ENCODE measurements at regions not wholly inside any gene's neighbourhood (a gene's known extent, or its start where the extent isn't known, plus 50 kb on each side); places are given as distances from the start of the nearest gene placed in this dataset.

DNA sequence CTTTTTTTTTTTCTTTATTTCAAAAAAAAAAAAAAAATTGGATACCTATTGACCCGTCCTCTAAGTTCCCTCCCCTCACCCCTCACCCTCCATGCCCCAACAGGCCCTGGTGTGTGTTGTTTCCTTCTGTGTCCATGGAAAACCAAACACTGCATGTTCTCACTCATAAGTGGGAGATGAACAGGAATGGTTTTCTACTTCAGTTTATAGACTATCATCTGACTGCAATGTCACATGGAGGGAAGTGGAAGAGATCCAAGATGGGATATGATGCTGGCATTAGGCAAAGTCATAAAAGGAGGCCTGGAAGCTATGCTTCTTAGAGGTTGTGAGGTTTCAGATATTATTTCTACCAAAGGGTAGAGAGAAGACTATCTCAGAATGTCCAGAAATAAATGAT, 237.5 kb downstream of the MAFB start:
- DNase-seq (ENCODE audit: low spot score): no peak
- TF ChIP-seq, protein P1, sequence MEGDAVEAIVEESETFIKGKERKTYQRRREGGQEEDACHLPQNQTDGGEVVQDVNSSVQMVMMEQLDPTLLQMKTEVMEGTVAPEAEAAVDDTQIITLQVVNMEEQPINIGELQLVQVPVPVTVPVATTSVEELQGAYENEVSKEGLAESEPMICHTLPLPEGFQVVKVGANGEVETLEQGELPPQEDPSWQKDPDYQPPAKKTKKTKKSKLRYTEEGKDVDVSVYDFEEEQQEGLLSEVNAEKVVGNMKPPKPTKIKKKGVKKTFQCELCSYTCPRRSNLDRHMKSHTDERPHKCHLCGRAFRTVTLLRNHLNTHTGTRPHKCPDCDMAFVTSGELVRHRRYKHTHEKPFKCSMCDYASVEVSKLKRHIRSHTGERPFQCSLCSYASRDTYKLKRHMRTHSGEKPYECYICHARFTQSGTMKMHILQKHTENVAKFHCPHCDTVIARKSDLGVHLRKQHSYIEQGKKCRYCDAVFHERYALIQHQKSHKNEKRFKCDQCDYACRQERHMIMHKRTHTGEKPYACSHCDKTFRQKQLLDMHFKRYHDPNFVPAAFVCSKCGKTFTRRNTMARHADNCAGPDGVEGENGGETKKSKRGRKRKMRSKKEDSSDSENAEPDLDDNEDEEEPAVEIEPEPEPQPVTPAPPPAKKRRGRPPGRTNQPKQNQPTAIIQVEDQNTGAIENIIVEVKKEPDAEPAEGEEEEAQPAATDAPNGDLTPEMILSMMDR (IDR thresholded peaks at IDR 0.05; ENCODE audit: borderline replicate concordance, control extremely low read depth, extremely low read depth, insufficient read depth, missing control alignments): no peak
- in situ Hi-C loops (cut with MboI; ENCODE audit: low sequenced_read_pairs, unreplicated experiment): no loop called here

DNA sequence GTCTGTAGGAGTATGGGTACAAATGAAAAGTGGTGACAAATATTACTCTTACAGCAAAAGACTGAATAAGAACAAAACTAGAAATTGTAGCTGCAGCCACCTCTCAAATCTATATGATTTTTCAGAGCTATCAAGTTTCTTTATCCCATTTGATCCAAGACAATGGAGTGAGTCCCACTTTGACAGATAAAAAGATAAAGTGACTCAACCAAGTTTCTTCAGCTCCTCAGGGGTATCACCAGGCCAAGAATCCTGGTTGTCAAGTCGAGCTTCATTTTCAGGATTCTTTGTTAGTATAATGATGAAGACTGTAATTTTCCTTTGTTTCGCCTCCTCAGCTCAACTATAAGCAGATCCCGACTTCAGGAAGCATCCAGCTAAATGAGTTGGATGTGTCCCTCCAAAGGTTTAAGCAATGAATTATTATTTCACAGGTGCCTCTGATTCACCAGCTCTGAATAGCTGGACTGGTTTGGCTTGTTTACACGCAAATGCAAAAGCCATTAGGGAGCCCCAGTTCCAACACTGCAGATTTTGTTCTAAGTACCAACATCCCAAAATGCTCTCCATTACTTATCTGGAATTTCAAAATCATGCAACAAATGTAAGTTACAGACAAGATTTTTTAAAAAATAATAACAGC, 238.9 kb downstream of the MAFB start:
- TF ChIP-seq, protein P1 (IDR thresholded peaks at IDR 0.05; ENCODE audit: borderline replicate concordance, control extremely low read depth, extremely low read depth, insufficient read depth, missing control alignments): no peak
- DNase-seq (ENCODE audit: low spot score): no peak
- in situ Hi-C loops (cut with MboI; ENCODE audit: low sequenced_read_pairs, unreplicated experiment): no loop called here

DNA sequence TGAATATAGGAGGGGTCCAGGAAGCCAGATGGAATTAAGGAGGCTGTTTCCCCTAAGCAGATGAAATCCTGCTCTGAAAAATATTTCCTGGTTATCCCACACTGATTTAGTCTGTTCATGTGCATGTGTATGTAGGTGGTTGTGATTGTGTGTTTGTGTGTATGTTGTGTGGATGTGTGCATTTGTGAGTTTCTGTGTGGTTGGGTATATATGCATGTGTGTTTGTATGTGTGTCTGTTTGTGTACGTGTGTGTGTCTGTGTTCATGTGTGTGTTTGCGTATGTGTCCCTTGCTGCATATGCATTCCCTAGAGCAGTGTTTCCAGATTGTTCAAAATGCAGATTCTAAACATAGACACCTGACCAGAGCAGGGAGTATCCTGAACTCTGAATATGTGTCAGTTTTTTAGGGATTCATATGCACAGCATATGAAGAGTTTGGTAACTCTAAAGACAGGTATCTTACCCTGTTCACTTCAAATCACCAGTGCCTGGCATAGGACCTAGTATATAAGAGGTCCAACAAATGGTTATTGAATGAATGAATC, 239.8 kb downstream of the MAFB start:
- in situ Hi-C loops (cut with MboI; ENCODE audit: low sequenced_read_pairs, unreplicated experiment): no loop called here
- TF ChIP-seq, protein P1 (IDR thresholded peaks at IDR 0.05; ENCODE audit: borderline replicate concordance, control extremely low read depth, extremely low read depth, insufficient read depth, missing control alignments): no peak
- no peak for DNase-seq (ENCODE audit: low spot score)

DNA sequence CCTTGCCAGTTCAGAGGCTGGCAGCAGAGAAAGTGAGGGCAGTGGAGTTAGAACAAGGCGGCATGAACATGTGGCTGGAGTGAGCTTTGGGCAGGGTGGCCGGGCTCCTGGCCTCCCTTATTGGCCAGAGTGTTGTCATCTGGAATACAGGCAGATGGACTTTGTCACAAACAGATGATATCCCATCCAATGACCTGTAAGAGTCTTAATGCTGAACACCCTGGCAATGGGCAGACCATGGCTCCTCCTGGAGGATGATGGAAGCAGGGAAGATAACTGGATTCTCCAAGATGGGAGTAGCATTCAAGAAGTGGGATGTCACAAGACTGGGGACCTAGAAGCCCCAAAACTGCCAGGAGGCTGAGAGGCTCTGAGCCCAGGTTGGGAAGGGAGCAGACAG, 242.1 kb downstream of the MAFB start:
- TF ChIP-seq, protein P1 (IDR thresholded peaks at IDR 0.05; ENCODE audit: borderline replicate concordance, control extremely low read depth, extremely low read depth, insufficient read depth, missing control alignments): no peak
- in situ Hi-C loops (cut with MboI; ENCODE audit: low sequenced_read_pairs, unreplicated experiment): no loop called here
- no peak for DNase-seq (ENCODE audit: low spot score)

DNA sequence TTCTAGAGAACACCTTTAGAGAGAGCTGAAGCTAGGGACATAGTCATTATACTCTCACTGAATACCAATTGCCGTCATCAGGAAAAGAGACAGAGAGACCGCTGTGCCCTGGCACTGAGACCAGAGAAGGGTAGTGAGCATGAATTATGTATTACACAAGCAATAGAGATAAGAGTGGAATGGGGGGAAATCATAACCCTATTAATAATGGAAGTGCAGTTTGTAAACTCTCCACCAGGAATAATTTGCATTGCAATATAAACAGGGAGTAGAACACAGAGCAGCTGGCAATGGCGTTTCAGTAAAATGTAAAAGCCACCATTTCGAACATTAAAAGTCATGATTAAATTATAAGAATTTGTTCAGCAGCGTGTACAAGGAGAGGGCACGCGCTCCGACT, 244.5 kb downstream of the MAFB start:
- no peak for DNase-seq (ENCODE audit: low spot score)
- in situ Hi-C loops (cut with MboI; ENCODE audit: low sequenced_read_pairs, unreplicated experiment): no loop called here
- TF ChIP-seq, protein P1 (IDR thresholded peaks at IDR 0.05; ENCODE audit: borderline replicate concordance, control extremely low read depth, extremely low read depth, insufficient read depth, missing control alignments): no peak

DNA sequence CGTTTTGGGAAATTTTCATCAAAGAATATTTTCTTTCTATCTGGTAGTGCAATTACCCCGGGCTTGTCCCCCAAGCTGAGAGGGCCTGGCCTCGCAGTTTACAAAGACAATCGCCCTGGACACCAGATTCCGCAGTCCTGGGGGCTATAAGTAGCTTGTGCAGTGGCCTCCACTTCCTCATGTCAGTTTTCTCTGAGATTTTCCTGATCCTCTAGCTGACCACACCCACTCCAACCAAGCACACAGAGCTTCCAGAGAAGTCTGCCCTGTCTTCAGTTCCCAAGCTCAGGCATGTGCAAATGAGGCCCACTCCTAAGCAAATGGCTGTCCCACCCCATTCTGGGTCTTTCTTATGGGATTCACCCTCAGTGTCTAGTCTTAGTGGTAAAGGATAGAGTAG, 245.3 kb downstream of the MAFB start:
- TF ChIP-seq, protein P1 (IDR thresholded peaks at IDR 0.05; ENCODE audit: borderline replicate concordance, control extremely low read depth, extremely low read depth, insufficient read depth, missing control alignments): no peak
- no peak for DNase-seq (ENCODE audit: low spot score)
- in situ Hi-C loops (cut with MboI; ENCODE audit: low sequenced_read_pairs, unreplicated experiment): no loop called here
